ENCODE measurements at regions not wholly inside any gene's neighbourhood (a gene's known extent, or its start where the extent isn't known, plus 50 kb on each side); places are given as distances from the start of the nearest gene placed in this dataset.

GRCh38 chr4:30268370-30268769 is 451.8 kb upstream of the PCDH7 start:
- H3K79me2 ChIP-seq (ENCODE audit: control insufficient read depth, insufficient read depth, low read length): no peaks in the 10 kb centered on the region
- H3K9me1 ChIP-seq (replicated peaks; ENCODE audit: control insufficient read depth, extremely low read depth, insufficient read depth, low read length): no peaks in the 10 kb centered on the region
- TF ChIP-seq POLR2AphosphoS5 (IDR thresholded peaks at IDR 0.05; ENCODE audit: insufficient read depth, low read depth, low read length) (no peak), MYC (IDR thresholded peaks at IDR 0.05; ENCODE audit: low read depth, low read length) (no peak), EZH2 (IDR thresholded peaks at IDR 0.05; ENCODE audit: borderline replicate concordance, low read depth, low read length, severe bottlenecking) (no peak), FOS (IDR thresholded peaks at IDR 0.05; ENCODE audit: borderline replicate concordance, insufficient read depth, low read length) (no peak), GATA2 (IDR thresholded peaks at IDR 0.05; ENCODE audit: insufficient read depth, insufficient read length, low read depth, low read length) (no peak), JUN (IDR thresholded peaks at IDR 0.05; ENCODE audit: borderline replicate concordance, insufficient read depth, insufficient read length, low read depth) (no peak), POLR2A (IDR thresholded peaks at IDR 0.05; ENCODE audit: low read depth, low read length) (no peak)
- TF ChIP-seq, protein P1, sequence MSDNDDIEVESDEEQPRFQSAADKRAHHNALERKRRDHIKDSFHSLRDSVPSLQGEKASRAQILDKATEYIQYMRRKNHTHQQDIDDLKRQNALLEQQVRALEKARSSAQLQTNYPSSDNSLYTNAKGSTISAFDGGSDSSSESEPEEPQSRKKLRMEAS (IDR thresholded peaks at IDR 0.05; ENCODE audit: insufficient read depth, insufficient read length): no peak
- TF ChIP-seq, protein P2, sequence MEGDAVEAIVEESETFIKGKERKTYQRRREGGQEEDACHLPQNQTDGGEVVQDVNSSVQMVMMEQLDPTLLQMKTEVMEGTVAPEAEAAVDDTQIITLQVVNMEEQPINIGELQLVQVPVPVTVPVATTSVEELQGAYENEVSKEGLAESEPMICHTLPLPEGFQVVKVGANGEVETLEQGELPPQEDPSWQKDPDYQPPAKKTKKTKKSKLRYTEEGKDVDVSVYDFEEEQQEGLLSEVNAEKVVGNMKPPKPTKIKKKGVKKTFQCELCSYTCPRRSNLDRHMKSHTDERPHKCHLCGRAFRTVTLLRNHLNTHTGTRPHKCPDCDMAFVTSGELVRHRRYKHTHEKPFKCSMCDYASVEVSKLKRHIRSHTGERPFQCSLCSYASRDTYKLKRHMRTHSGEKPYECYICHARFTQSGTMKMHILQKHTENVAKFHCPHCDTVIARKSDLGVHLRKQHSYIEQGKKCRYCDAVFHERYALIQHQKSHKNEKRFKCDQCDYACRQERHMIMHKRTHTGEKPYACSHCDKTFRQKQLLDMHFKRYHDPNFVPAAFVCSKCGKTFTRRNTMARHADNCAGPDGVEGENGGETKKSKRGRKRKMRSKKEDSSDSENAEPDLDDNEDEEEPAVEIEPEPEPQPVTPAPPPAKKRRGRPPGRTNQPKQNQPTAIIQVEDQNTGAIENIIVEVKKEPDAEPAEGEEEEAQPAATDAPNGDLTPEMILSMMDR (IDR thresholded peaks at IDR 0.05; ENCODE audit: extremely low read depth in 1 of 2, insufficient read depth in 1 of 2, low read depth in 1 of 2, low read length in 2 of 2): no peak
- ChIA-PET POLR2A (no interaction called here), CTCF (no interaction called here)
- no peak overlapping the region for H3K27ac ChIP-seq (ENCODE audit: insufficient read depth, low read depth, low read length)
- H2AFZ ChIP-seq (ENCODE audit: low read depth, low read length): no peak overlapping the region
- H3K9ac ChIP-seq (replicated peaks; ENCODE audit: extremely low read depth, insufficient read depth, low read length): no peak overlapping the region
- H3K9me3 ChIP-seq (replicated peaks; ENCODE audit: control insufficient read depth, insufficient read depth, low read length): no peaks in the 10 kb centered on the region
- no peak for FAIRE-seq
- no peak overlapping the region for H3K4me3 ChIP-seq (replicated peaks in 1 of 3; ENCODE audit: insufficient read depth in 1 of 3, low read depth in 1 of 3, low read length in 3 of 3)
- no peak overlapping the region for H3K4me2 ChIP-seq (ENCODE audit: insufficient read depth, low read length)
- no TSS peak for BruUV-seq (replicated peaks)
- no peaks in the 10 kb centered on the region for H4K20me1 ChIP-seq (replicated peaks; ENCODE audit: control insufficient read depth, extremely low read depth, insufficient read depth, low read length)
- H3K36me3 ChIP-seq (ENCODE audit: control insufficient read depth in 2 of 2, extremely low read depth in 1 of 2, insufficient read depth in 2 of 2, low read length in 2 of 2): no peaks in the 10 kb centered on the region
- no peaks in the 10 kb centered on the region for H3K27me3 ChIP-seq (ENCODE audit: control insufficient read depth in 2 of 2, insufficient read depth in 2 of 2, low read length in 2 of 2)
- DNase-seq (ENCODE audit: low read depth, low spot score): no peak
- dilution Hi-C loops (cut with MboI; ENCODE audit: extremely low pct_ligation_motif_present, low sequenced_read_pairs): no loop called here
- H3K4me1 ChIP-seq (ENCODE audit: control insufficient read depth, extremely low read depth, insufficient read depth, low read length): no peaks in the 10 kb centered on the region
- intact Hi-C loops (cut with micrococcal nuclease): no loop called here

All from endothelial cell of umbilical vein (primary cell).